ENCODE measurements at regions not wholly inside any gene's neighbourhood (a gene's known extent, or its start where the extent isn't known, plus 50 kb on each side); places are given as distances from the start of the nearest gene placed in this dataset.

DNA sequence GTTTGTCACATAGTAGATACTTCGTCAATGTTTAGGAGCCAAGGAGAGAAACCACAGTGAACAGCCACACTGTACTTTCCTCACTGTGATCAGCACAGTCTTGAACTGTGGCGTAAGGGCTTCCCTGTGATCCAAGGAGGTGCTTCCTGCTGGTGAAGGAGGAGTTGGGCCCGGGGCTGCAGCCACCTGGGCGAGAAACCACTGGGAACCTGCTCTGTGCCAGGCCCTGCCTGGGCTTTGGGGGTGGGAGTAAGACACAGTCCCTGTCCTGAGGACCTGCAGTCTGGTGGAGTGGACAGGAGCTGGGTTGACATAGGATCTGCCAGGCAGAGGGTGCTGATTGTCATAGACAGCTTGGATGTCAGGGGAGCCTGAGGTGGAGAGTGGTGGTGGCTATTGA, 60.5 kb upstream of the MRPS22 start:
- BruUV-seq (replicated peaks): no TSS peak
- intact Hi-C loops (cut with micrococcal nuclease; ENCODE audit: unreplicated experiment): no loop called here
- CTCF ChIA-PET: no interaction called here

DNA sequence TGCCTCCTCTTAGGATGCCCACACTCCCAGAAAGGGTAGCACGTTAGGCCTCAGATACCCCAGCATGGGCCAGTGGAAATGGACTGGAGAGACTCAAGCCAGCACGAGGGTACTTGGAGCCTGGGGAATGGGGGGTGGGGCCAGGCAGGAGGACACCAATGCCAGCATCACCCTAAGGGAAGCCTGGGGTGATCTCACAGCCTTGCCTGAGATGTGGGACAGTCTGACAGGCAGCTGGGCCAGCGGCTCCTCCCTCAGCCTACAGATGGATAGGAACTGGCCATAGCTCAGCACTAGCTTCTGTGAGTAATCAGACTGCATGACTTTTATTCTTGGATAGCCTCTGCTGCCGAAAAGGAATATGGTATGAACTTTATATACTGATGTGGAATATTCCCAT, 59.6 kb upstream of the MRPS22 start:
- ChIA-PET POLR2A (ENCODE audit: low non-redundant PET) (no interaction called here), CTCF (no interaction called here)
- peaks cover 11% of the 10 kb centered on the region for H3K27me3 ChIP-seq (replicated peaks; ENCODE audit: insufficient read depth, low read depth, low read length, poor library complexity)
- H3K36me3 ChIP-seq (ENCODE audit: insufficient read depth, low read length, poor library complexity, severe bottlenecking): no peaks in the 10 kb centered on the region
- H3K27ac ChIP-seq (ENCODE audit: low read depth, low read length, poor library complexity, severe bottlenecking): no peak overlapping the region
- no peak overlapping the region for H3K4me3 ChIP-seq (ENCODE audit: low read depth, low read length, poor library complexity, severe bottlenecking)
- H3K4me1 ChIP-seq (ENCODE audit: insufficient read depth, low read length, poor library complexity, severe bottlenecking): no peaks in the 10 kb centered on the region
- no peaks in the 10 kb centered on the region for H3K9me3 ChIP-seq (ENCODE audit: low read depth, low read length, poor library complexity, severe bottlenecking)
- no TSS peak for BruUV-seq (replicated peaks)
- DNase-seq (ENCODE audit: low spot score): no peak
- intact Hi-C loops (cut with micrococcal nuclease; ENCODE audit: unreplicated experiment): no loop called here
- TF ChIP-seq, protein P1, sequence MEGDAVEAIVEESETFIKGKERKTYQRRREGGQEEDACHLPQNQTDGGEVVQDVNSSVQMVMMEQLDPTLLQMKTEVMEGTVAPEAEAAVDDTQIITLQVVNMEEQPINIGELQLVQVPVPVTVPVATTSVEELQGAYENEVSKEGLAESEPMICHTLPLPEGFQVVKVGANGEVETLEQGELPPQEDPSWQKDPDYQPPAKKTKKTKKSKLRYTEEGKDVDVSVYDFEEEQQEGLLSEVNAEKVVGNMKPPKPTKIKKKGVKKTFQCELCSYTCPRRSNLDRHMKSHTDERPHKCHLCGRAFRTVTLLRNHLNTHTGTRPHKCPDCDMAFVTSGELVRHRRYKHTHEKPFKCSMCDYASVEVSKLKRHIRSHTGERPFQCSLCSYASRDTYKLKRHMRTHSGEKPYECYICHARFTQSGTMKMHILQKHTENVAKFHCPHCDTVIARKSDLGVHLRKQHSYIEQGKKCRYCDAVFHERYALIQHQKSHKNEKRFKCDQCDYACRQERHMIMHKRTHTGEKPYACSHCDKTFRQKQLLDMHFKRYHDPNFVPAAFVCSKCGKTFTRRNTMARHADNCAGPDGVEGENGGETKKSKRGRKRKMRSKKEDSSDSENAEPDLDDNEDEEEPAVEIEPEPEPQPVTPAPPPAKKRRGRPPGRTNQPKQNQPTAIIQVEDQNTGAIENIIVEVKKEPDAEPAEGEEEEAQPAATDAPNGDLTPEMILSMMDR (conservative IDR thresholded peaks at IDR 0.05; ENCODE audit: low read depth, low read length): no peak
- TF ChIP-seq EZH2 (IDR thresholded peaks at IDR 0.05; ENCODE audit: borderline replicate concordance, low read depth, low read length, poor library complexity, severe bottlenecking): no peak

More for the DNA sequence above, 60.5 kb upstream of the MRPS22 start:
- no peak for DNase-seq (ENCODE audit: low spot score)
- H3K4me1 ChIP-seq (ENCODE audit: insufficient read depth, low read length, poor library complexity, severe bottlenecking): no peaks in the 10 kb centered on the region
- no peak overlapping the region for H3K27ac ChIP-seq (ENCODE audit: low read depth, low read length, poor library complexity, severe bottlenecking)
- H3K9me3 ChIP-seq (ENCODE audit: low read depth, low read length, poor library complexity, severe bottlenecking): no peaks in the 10 kb centered on the region
- peaks cover 11% of the 10 kb centered on the region for H3K27me3 ChIP-seq (replicated peaks; ENCODE audit: insufficient read depth, low read depth, low read length, poor library complexity)
- POLR2A ChIA-PET (ENCODE audit: low non-redundant PET): no interaction called here
- no peak overlapping the region for H3K4me3 ChIP-seq (ENCODE audit: low read depth, low read length, poor library complexity, severe bottlenecking)
- TF ChIP-seq EZH2 (IDR thresholded peaks at IDR 0.05; ENCODE audit: borderline replicate concordance, low read depth, low read length, poor library complexity, severe bottlenecking): no peak
- TF ChIP-seq, protein P1 (conservative IDR thresholded peaks at IDR 0.05; ENCODE audit: low read depth, low read length): no peak
- H3K36me3 ChIP-seq (ENCODE audit: insufficient read depth, low read length, poor library complexity, severe bottlenecking): no peaks in the 10 kb centered on the region

DNA sequence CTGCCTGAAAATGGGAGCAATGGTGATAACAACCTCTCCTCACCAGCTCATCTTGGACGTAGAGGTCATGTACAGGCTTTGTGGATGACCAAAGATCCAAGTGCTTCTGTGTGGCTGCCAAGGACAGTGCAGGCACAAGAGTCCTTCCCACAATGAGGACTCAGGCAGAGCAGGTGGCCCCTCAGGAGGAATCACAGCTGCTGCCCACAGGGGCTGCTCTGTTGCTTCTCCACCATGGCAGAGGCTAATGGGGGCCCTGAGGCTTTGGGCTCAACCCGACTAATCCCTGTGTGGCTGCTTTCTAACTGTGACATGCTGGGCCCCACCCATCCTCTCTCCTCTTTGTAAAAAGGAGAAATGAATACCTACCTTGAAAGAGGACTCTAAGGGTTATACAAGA, 58.1 kb upstream of the MRPS22 start:
- intact Hi-C loops (cut with micrococcal nuclease; ENCODE audit: unreplicated experiment): no loop called here
- no TSS peak for BruUV-seq (replicated peaks)
- Histone ChIP-seq H3K27me3 (replicated peaks; ENCODE audit: insufficient read depth, low read depth, low read length, poor library complexity) (peaks cover 7% of the 10 kb centered on the region), H3K4me1 (ENCODE audit: insufficient read depth, low read length, poor library complexity, severe bottlenecking) (no peaks in the 10 kb centered on the region), H3K27ac (ENCODE audit: low read depth, low read length, poor library complexity, severe bottlenecking) (no peak overlapping the region), H3K36me3 (ENCODE audit: insufficient read depth, low read length, poor library complexity, severe bottlenecking) (no peaks in the 10 kb centered on the region), H3K4me3 (ENCODE audit: low read depth, low read length, poor library complexity, severe bottlenecking) (no peak overlapping the region), H3K9me3 (ENCODE audit: low read depth, low read length, poor library complexity, severe bottlenecking) (no peaks in the 10 kb centered on the region)
- DNase-seq (ENCODE audit: low spot score): no peak
- TF ChIP-seq, protein P1 (conservative IDR thresholded peaks at IDR 0.05; ENCODE audit: low read depth, low read length): no peak
- TF ChIP-seq EZH2 (IDR thresholded peaks at IDR 0.05; ENCODE audit: borderline replicate concordance, low read depth, low read length, poor library complexity, severe bottlenecking): no peak
- ChIA-PET CTCF (interaction anchor here (0.5 kb wide), 1 partner anchor 578 kb away, joined by 5 read pairs; no protein-coding TSS in a partner anchor), POLR2A (ENCODE audit: low non-redundant PET) (no interaction called here)

Data from A673 (cell line).